T-cell (primary cell): ENCODE measurements at regions not wholly inside any gene's neighbourhood (a gene's known extent, or its start where the extent isn't known, plus 50 kb on each side); places are given as distances from the start of the nearest gene placed in this dataset.
"Not testable (repeated sequence)": the region's sequence is repeated elsewhere in the genome, so short reads cannot be mapped to it uniquely, and the experiment has no call there.

Experiments
- ATAC-seq, 4 experiments: fragments of 200-7000 bp in 3 of 4; fragments of 150-1000 bp in 1 of 4; cut with Tn5 transposase; replicated peaks in 1 of 4; 1 replicate in 3 of 4; 2 replicates in 1 of 4; pipeline ENCODE4 v1.10.0; 2021; ENCODE audit warnings: moderate library complexity in 3 of 4, mild to moderate bottlenecking in 2 of 4, moderate number of reproducible peaks in 1 of 4
- CTCF ChIA-PET, 2 donors: fragments of 300-600 bp; sonication (Branson Sonifier 250); formaldehyde crosslinking; loops; one replicate each; lab custom pipeline; 2022; ENCODE audit warnings: antibody characterized with exemption in 2 of 2; lab: Charles Lee
- POLR2A ChIA-PET, 2 donors: fragments of 300-600 bp; sonication (Branson Sonifier 250); formaldehyde crosslinking; loops; one replicate each; lab custom pipeline; 2022; ENCODE audit warnings: antibody characterized with exemption in 2 of 2; lab: Charles Lee
- DNase-seq, 35 experiments: peaks; one replicate each; pipeline versions ENCODE4 v3.0.0 to v3.0.0-alpha.2; 2013 to 2023
- H3K27ac ChIP-seq: one replicate; pipeline ENCODE4 v1.5.1; 2013; ENCODE audit warnings: low read length
- H3K27me3 ChIP-seq, 2 experiments: replicated peaks in 1 of 2; 1 replicate in 1 of 2; 2 replicates in 1 of 2; pipeline versions ENCODE4 v1.6.1 to v1.7.0; 2013; ENCODE audit warnings: low read length in 1 of 2, mixed read lengths in 1 of 2; ENCODE audit not compliant: control insufficient read depth in 2 of 2, insufficient read depth in 2 of 2; ENCODE audit errors: extremely low read depth in 1 of 2
- H3K36me3 ChIP-seq, 2 donors: 1 replicate in 1 of 2; 2 replicates in 1 of 2; pipeline versions ENCODE4 v1.6.1 to v1.7.0; 2013; ENCODE audit warnings: low read length in 1 of 2; ENCODE audit not compliant: control insufficient read depth in 2 of 2, insufficient read depth in 1 of 2; ENCODE audit errors: extremely low read depth in 1 of 2
- H3K4me1 ChIP-seq, 2 experiments: 1 replicate in 1 of 2; 2 replicates in 1 of 2; pipeline versions ENCODE4 v1.6.1 to v1.7.0; 2013; ENCODE audit warnings: low read length in 2 of 2, mixed read lengths in 1 of 2; ENCODE audit not compliant: insufficient read depth in 2 of 2, control insufficient read depth in 1 of 2; ENCODE audit errors: extremely low read depth in 1 of 2
- H3K4me3 ChIP-seq, 2 donors: 1 replicate in 1 of 2; 2 replicates in 1 of 2; pipeline versions ENCODE4 v1.5.1 to v1.7.0; 2013; ENCODE audit warnings: mild to moderate bottlenecking in 2 of 2, low read length in 1 of 2, moderate library complexity in 1 of 2; ENCODE audit not compliant: control insufficient read depth in 1 of 2; ENCODE audit errors: extremely low read depth in 1 of 2
- H3K9me3 ChIP-seq: 2 replicates; pipeline ENCODE4 v1.7.0; 2013
- H3K27ac Mint-ChIP-seq, 2 donors: one replicate each; pipeline ENCODE4 v1.8.0; 2020 to 2021; ENCODE audit warnings: mild to moderate bottlenecking in 2 of 2, mixed read lengths in 2 of 2
- H3K27me3 Mint-ChIP-seq, 2 donors: one replicate each; pipeline ENCODE4 v1.8.0; 2021 to 2022; ENCODE audit warnings: mixed read lengths in 2 of 2
- H3K36me3 Mint-ChIP-seq: one replicate; pipeline ENCODE4 v1.8.0; 2021; ENCODE audit warnings: mixed read lengths
- H3K4me1 Mint-ChIP-seq, 3 donors: one replicate each; pipeline ENCODE4 v1.8.0; 2020 to 2022; ENCODE audit warnings: mixed read lengths in 3 of 3, mild to moderate bottlenecking in 1 of 3
- H3K4me3 Mint-ChIP-seq, 3 donors: one replicate each; pipeline ENCODE4 v1.8.0; 2020 to 2022; ENCODE audit warnings: mild to moderate bottlenecking in 3 of 3, mixed read lengths in 3 of 3, moderate library complexity in 3 of 3
- H3K9me3 Mint-ChIP-seq, 3 donors: one replicate each; pipeline ENCODE4 v1.8.0; 2020 to 2022; ENCODE audit warnings: mixed read lengths in 3 of 3
- WGBS: methylation state at CpG from one replicate; pipeline ENCODE4 v1.1.5; 2013; ENCODE audit warnings: missing lambda C conversion rate; ENCODE audit not compliant: insufficient coverage; 5-methylcytosine and 5-hydroxymethylcytosine counted together

DNA sequence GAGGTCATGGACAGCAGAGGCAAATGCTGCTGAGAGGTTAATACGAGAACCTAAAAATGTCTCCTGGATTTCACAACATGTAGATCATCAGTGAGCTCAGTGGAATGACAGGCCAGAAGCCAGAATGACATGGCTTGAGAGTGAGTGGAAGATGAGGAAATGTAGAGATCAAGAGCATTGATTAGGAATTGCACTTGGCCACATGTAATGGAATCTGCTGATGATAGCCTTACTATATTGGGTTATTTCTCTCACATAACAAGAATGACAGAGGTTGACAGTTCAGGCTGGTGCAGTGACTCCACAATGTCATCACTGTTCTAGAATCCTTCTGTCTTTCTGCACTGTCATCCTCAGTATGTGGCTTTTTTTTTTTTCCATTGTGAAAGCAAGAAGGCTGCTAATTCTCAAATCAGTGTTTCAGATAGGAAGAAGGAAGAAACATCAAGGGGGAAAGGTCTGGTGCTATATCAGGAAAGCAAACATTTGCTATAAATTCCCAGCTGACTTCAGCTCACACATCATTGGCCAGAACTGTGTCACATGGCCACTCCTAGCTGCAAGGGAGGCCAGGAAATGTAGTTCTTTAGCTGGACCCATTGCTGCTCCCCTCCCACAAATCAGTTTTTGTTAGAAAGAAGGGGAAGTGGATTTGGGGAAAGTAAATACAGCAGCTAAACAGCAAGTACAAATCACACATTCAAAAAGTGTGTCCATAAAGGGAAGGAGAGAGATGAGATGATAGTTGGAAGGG lies 127.2 kb downstream of the FAM161A start:
- Mint-ChIP-seq H3K4me1 (no peaks in the 10 kb centered on the region), H3K9me3 (peaks cover 6 to 18% (median 8%) of the 10 kb centered on the region in 3 donors), H3K27me3 (peaks cover 6 to 14% of the 10 kb centered on the region in 2 donors), H3K4me3 (no peak overlapping the region), H3K27ac (no peak overlapping the region), H3K36me3 (peaks cover 4% of the 10 kb centered on the region)
- Histone ChIP-seq H3K4me1 (no peaks in the 10 kb centered on the region), H3K36me3 (no peaks in the 10 kb centered on the region), H3K27ac (no peak overlapping the region), H3K9me3 (no peaks in the 10 kb centered on the region), H3K27me3 (no peaks in the 10 kb centered on the region), H3K4me3 (no peak overlapping the region)
- POLR2A ChIA-PET = no interaction called here
- DNase-seq = no peak
- CTCF ChIA-PET = no interaction called here
- no peak for ATAC-seq
- 100% methylated on average over 1 of the region's 1 CpG for WGBS

DNA sequence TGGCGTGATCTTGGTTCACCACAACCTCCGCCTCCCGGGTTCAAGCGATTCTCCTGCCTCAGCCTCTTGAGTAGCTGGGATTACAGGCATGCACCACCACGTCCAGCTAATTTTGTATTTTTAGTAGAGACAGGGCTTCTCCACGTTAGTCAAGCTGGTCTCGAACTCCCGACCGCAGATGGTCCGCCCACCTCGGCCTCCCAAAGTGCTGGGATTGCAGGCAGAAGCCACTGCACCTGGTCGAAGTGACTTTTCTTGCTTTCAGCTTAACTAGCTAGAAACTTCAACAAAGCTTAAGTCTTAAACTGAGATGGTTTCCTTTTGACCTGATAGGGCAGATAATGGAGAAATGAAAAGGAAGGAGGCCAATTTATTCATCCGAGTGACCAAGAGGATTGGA lies 130.5 kb downstream of the FAM161A start:
- POLR2A ChIA-PET = interaction anchor here in 1 of 2 donors (0.6 kb wide), 2 partner anchors 212 to 782 kb away, joined by 3 to 4 read pairs; no protein-coding TSS in a partner anchor
- WGBS = 93% methylated on average over 6 of the region's 13 CpGs
- not testable (repeated sequence) for H3K27me3 ChIP-seq, H3K36me3 Mint-ChIP-seq, H3K9me3 ChIP-seq, H3K27ac Mint-ChIP-seq, H3K4me3 ChIP-seq, H3K27ac ChIP-seq, H3K4me1 ChIP-seq, DNase-seq, H3K36me3 ChIP-seq, H3K4me1 Mint-ChIP-seq, H3K4me3 Mint-ChIP-seq, ATAC-seq
- CTCF ChIA-PET = interaction anchor here in 1 of 2 donors (0.6 kb wide), 1 partner anchor 800 kb away, joined by 3 read pairs; no protein-coding TSS in a partner anchor
- H3K9me3 Mint-ChIP-seq = peaks cover 6 to 18% (median 8%) of the 10 kb centered on the region in 3 donors
- peaks cover 6 to 20% of the 10 kb centered on the region in 2 donors for H3K27me3 Mint-ChIP-seq

DNA sequence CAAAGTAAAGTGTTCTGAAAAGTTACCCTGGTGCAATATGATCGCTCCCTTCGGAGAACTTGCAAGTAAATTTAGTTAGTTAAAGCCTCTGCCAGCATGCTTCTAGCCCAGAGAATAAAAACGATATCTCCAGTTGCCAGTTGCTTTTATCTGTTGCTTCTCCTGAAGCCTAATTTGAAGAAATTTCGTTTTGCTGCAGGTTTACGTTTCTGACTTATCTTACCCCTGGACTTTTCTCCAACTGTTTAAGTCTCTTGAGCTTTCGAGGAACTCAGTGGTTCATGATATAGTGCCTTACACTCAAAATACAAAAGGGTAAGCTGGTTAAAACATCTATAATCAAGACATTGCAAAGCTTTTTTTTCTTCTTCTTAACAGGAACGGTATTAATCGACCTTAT lies 131.1 kb downstream of the FAM161A start:
- no peaks in the 10 kb centered on the region for H3K4me1 ChIP-seq
- no peak overlapping the region for H3K27ac Mint-ChIP-seq
- ChIA-PET CTCF (interaction anchor here in 1 of 2 donors (0.6 kb wide), 1 partner anchor 800 kb away, joined by 3 read pairs; no protein-coding TSS in a partner anchor), POLR2A (interaction anchor here in 1 of 2 donors (0.6 kb wide), 1 partner anchor 211 kb away, joined by 4 read pairs; no protein-coding TSS in a partner anchor)
- H3K36me3 ChIP-seq = no peaks in the 10 kb centered on the region
- H3K9me3 ChIP-seq = no peaks in the 10 kb centered on the region
- no peak for ATAC-seq
- peaks cover 4% of the 10 kb centered on the region for H3K36me3 Mint-ChIP-seq
- no peak overlapping the region for H3K4me3 ChIP-seq
- DNase-seq = no peak
- H3K27me3 ChIP-seq = no peaks in the 10 kb centered on the region
- no peak overlapping the region for H3K4me3 Mint-ChIP-seq
- no peak overlapping the region for H3K27ac ChIP-seq
- peaks cover 6 to 15% (median 8%) of the 10 kb centered on the region in 3 donors for H3K9me3 Mint-ChIP-seq
- H3K4me1 Mint-ChIP-seq = no peaks in the 10 kb centered on the region
- 91% methylated on average over 3 of the region's 8 CpGs for WGBS
- peaks cover 6 to 20% of the 10 kb centered on the region in 2 donors for H3K27me3 Mint-ChIP-seq

GRCh38 chr2:61722318-61722717 lies 131.5 kb downstream of the FAM161A start:
- DNase-seq (no peak), ATAC-seq (no peak)
- no peaks in the 10 kb centered on the region for H3K4me1 ChIP-seq
- no peaks in the 10 kb centered on the region for H3K27me3 ChIP-seq
- H3K9me3 ChIP-seq = no peaks in the 10 kb centered on the region
- POLR2A ChIA-PET = interaction anchor here (0.6 kb wide), 2 partner anchors 27 to 316 kb away, joined by 3 to 5 read pairs; no protein-coding TSS in a partner anchor
- Mint-ChIP-seq H3K4me1 (no peaks in the 10 kb centered on the region), H3K36me3 (peaks cover 4% of the 10 kb centered on the region), H3K27me3 (peaks cover 6 to 20% of the 10 kb centered on the region in 2 donors), H3K27ac (no peak overlapping the region), H3K4me3 (no peak overlapping the region), H3K9me3 (peaks cover 6 to 12% (median 8%) of the 10 kb centered on the region in 3 donors)
- CTCF ChIA-PET = interaction anchor here in 1 of 2 donors (0.8 kb wide), 1 partner anchor 191 kb away, joined by 3 read pairs; no protein-coding TSS in a partner anchor
- H3K4me3 ChIP-seq = no peak overlapping the region
- no peaks in the 10 kb centered on the region for H3K36me3 ChIP-seq
- WGBS = no CpG with 5 or more reads among the region's 1 CpG
- no peak overlapping the region for H3K27ac ChIP-seq

- peaks cover 0 to 6% (median 4%) of the 10 kb centered on the region in 3 donors for H3K9me3 Mint-ChIP-seq
- no peaks in the 10 kb centered on the region for H3K9me3 ChIP-seq
- POLR2A ChIA-PET = no interaction called here
- no peak overlapping the region for H3K27ac Mint-ChIP-seq
- H3K27me3 Mint-ChIP-seq = peaks cover under 1 to 14% of the 10 kb centered on the region in 2 donors
- peaks cover 4% of the 10 kb centered on the region for H3K36me3 Mint-ChIP-seq
- DNase-seq = no peak
- ATAC-seq = no peak
- WGBS = 40% methylated on average over 1 of the region's 2 CpGs
- CTCF ChIA-PET = no interaction called here
- no peaks in the 10 kb centered on the region for H3K36me3 ChIP-seq
- no peaks in the 10 kb centered on the region for H3K27me3 ChIP-seq
- no peak overlapping the region for H3K4me3 Mint-ChIP-seq
- H3K4me3 ChIP-seq = no peak overlapping the region
- no peaks in the 10 kb centered on the region for H3K4me1 Mint-ChIP-seq
- no peaks in the 10 kb centered on the region for H3K4me1 ChIP-seq
- no peak overlapping the region for H3K27ac ChIP-seq
These were observed 132.5 kb downstream of the FAM161A start for GRCh38 chr2:61721382-61721781.

GRCh38 chr2:61720911-61721310 lies 132.9 kb downstream of the FAM161A start:
- no peaks in the 10 kb centered on the region for H3K4me1 Mint-ChIP-seq
- DNase-seq (no peak), ATAC-seq (no peak)
- H3K36me3 ChIP-seq = no peaks in the 10 kb centered on the region
- peaks cover 0 to 12% of the 10 kb centered on the region in 2 donors for H3K27me3 Mint-ChIP-seq
- ChIA-PET CTCF (no interaction called here), POLR2A (no interaction called here)
- no peaks in the 10 kb centered on the region for H3K9me3 ChIP-seq
- no peak overlapping the region for H3K4me3 Mint-ChIP-seq
- H3K27me3 ChIP-seq = no peaks in the 10 kb centered on the region
- peaks cover 0 to under 1% (median under 1%) of the 10 kb centered on the region in 3 donors for H3K9me3 Mint-ChIP-seq
- H3K27ac ChIP-seq = no peak overlapping the region
- no peak overlapping the region for H3K27ac Mint-ChIP-seq
- no peak overlapping the region for H3K4me3 ChIP-seq
- peaks cover under 1% of the 10 kb centered on the region for H3K36me3 Mint-ChIP-seq
- WGBS = no CpG with 5 or more reads among the region's 3 CpGs
- no peaks in the 10 kb centered on the region for H3K4me1 ChIP-seq
